ENCODE measurements at regions not wholly inside any gene's neighbourhood (a gene's known extent, or its start where the extent isn't known, plus 50 kb on each side); places are given as distances from the start of the nearest gene placed in this dataset.

DNA sequence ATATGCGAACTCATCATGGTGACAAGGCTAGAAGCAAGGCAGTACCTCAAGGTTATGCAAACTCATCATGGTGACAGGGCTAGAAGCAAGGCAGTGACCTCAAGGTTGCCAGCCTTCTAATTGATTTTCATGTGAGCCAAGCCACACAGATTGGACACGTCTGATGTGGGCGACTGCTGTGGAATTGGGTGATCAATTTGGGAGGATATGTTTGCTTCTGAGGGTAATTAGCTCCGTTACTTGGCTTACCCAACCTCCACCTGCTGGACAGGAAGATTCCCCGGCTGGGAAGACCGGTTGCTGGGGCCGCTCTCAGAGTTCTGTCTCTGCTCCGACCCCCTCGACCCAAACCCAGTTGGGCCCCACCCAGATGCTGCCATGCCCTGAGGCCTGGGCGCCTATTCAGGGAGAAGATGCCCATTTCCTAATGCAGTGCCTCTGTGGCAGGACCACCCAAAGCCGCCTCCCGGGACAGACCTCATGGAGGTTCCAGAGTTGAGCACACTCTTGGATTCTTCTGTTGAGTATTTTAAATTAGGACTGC is 69.9 kb upstream of the SHANK2 start (continued):
- TF ChIP-seq TRIM24 (IDR thresholded peaks at IDR 0.05): no peak
- TF ChIP-seq, protein P1, sequence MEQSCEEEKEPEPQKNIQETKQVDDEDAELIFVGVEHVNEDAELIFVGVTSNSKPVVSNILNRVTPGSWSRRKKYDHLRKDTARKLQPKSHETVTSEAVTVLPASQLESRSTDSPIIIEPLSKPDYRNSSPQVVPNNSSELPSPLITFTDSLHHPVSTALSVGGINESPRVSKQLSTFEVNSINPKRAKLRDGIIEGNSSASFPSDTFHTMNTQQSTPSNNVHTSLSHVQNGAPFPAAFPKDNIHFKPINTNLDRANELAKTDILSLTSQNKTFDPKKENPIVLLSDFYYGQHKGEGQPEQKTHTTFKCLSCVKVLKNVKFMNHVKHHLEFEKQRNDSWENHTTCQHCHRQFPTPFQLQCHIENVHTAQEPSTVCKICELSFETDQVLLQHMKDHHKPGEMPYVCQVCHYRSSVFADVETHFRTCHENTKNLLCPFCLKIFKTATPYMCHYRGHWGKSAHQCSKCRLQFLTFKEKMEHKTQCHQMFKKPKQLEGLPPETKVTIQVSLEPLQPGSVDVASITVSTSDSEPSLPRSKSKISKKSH (CRISPR knock-in tag; IDR thresholded peaks at IDR 0.05): no peak
- no peak for TF ChIP-seq ETV5 (CRISPR knock-in tag; IDR thresholded peaks at IDR 0.05; ENCODE audit: low read depth)
- TF ChIP-seq, protein P2, sequence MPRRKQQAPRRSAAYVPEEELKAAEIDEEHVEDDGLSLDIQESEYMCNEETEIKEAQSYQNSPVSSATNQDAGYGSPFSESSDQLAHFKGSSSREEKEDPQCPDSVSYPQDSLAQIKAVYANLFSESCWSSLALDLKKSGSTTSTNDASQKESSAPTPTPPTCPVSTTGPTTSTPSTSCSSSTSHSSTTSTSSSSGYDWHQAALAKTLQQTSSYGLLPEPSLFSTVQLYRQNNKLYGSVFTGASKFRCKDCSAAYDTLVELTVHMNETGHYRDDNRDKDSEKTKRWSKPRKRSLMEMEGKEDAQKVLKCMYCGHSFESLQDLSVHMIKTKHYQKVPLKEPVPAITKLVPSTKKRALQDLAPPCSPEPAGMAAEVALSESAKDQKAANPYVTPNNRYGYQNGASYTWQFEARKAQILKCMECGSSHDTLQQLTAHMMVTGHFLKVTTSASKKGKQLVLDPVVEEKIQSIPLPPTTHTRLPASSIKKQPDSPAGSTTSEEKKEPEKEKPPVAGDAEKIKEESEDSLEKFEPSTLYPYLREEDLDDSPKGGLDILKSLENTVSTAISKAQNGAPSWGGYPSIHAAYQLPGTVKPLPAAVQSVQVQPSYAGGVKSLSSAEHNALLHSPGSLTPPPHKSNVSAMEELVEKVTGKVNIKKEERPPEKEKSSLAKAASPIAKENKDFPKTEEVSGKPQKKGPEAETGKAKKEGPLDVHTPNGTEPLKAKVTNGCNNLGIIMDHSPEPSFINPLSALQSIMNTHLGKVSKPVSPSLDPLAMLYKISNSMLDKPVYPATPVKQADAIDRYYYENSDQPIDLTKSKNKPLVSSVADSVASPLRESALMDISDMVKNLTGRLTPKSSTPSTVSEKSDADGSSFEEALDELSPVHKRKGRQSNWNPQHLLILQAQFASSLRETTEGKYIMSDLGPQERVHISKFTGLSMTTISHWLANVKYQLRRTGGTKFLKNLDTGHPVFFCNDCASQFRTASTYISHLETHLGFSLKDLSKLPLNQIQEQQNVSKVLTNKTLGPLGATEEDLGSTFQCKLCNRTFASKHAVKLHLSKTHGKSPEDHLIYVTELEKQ (CRISPR knock-in tag; IDR thresholded peaks at IDR 0.05): no peak
- TF ChIP-seq NR3C1 (CRISPR knock-in tag; IDR thresholded peaks at IDR 0.05): no peak
- TF ChIP-seq ZNF316 (IDR thresholded peaks at IDR 0.05): peak; percentile 85
- no peak for TF ChIP-seq ZNF347 (CRISPR knock-in tag; IDR thresholded peaks at IDR 0.05; ENCODE audit: low read depth)
- TF ChIP-seq NFYB (IDR thresholded peaks at IDR 0.05; ENCODE audit: extremely low read depth, insufficient read length): no peak
- no peak for TF ChIP-seq RAD51 (IDR thresholded peaks at IDR 0.05; ENCODE audit: borderline replicate concordance, low read depth)
- TF ChIP-seq, protein P3, sequence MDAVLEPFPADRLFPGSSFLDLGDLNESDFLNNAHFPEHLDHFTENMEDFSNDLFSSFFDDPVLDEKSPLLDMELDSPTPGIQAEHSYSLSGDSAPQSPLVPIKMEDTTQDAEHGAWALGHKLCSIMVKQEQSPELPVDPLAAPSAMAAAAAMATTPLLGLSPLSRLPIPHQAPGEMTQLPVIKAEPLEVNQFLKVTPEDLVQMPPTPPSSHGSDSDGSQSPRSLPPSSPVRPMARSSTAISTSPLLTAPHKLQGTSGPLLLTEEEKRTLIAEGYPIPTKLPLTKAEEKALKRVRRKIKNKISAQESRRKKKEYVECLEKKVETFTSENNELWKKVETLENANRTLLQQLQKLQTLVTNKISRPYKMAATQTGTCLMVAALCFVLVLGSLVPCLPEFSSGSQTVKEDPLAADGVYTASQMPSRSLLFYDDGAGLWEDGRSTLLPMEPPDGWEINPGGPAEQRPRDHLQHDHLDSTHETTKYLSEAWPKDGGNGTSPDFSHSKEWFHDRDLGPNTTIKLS (IDR thresholded peaks at IDR 0.05; ENCODE audit: borderline replicate concordance, low read depth): no peak
- TF ChIP-seq JUNB (CRISPR knock-in tag; conservative IDR thresholded peaks at IDR 0.05): no peak
- no peak for TF ChIP-seq MYC (IDR thresholded peaks at IDR 0.05; ENCODE audit: low read depth, low read length)
- TF ChIP-seq MYC (CRISPR knock-in tag; IDR thresholded peaks at IDR 0.05; ENCODE audit: borderline replicate concordance, low read depth): no peak
- TF ChIP-seq, protein P4, sequence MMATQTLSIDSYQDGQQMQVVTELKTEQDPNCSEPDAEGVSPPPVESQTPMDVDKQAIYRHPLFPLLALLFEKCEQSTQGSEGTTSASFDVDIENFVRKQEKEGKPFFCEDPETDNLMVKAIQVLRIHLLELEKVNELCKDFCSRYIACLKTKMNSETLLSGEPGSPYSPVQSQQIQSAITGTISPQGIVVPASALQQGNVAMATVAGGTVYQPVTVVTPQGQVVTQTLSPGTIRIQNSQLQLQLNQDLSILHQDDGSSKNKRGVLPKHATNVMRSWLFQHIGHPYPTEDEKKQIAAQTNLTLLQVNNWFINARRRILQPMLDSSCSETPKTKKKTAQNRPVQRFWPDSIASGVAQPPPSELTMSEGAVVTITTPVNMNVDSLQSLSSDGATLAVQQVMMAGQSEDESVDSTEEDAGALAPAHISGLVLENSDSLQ (IDR thresholded peaks at IDR 0.05): peak; percentile 37; the same call in 1 of the 2 replicates
- no peak for TF ChIP-seq CHCHD3 (CRISPR knock-in tag; IDR thresholded peaks at IDR 0.05)
- no peak for TF ChIP-seq CBFA2T2 (conservative IDR thresholded peaks at IDR 0.05)
- TF ChIP-seq, protein P5, sequence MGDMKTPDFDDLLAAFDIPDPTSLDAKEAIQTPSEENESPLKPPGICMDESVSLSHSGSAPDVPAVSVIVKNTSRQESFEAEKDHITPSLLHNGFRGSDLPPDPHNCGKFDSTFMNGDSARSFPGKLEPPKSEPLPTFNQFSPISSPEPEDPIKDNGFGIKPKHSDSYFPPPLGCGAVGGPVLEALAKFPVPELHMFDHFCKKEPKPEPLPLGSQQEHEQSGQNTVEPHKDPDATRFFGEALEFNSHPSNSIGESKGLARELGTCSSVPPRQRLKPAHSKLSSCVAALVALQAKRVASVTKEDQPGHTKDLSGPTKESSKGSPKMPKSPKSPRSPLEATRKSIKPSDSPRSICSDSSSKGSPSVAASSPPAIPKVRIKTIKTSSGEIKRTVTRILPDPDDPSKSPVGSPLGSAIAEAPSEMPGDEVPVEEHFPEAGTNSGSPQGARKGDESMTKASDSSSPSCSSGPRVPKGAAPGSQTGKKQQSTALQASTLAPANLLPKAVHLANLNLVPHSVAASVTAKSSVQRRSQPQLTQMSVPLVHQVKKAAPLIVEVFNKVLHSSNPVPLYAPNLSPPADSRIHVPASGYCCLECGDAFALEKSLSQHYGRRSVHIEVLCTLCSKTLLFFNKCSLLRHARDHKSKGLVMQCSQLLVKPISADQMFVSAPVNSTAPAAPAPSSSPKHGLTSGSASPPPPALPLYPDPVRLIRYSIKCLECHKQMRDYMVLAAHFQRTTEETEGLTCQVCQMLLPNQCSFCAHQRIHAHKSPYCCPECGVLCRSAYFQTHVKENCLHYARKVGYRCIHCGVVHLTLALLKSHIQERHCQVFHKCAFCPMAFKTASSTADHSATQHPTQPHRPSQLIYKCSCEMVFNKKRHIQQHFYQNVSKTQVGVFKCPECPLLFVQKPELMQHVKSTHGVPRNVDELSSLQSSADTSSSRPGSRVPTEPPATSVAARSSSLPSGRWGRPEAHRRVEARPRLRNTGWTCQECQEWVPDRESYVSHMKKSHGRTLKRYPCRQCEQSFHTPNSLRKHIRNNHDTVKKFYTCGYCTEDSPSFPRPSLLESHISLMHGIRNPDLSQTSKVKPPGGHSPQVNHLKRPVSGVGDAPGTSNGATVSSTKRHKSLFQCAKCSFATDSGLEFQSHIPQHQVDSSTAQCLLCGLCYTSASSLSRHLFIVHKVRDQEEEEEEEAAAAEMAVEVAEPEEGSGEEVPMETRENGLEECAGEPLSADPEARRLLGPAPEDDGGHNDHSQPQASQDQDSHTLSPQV (IDR thresholded peaks at IDR 0.05): no peak
- TF ChIP-seq XRCC5 (IDR thresholded peaks at IDR 0.05; ENCODE audit: low read depth, low read length): no peak
